Vagina (tissue), 2 donors: ENCODE measurements at regions not wholly inside any gene's neighbourhood (a gene's known extent, or its start where the extent isn't known, plus 50 kb on each side); places are given as distances from the start of the nearest gene placed in this dataset.

Source experiments
- POLR2AphosphoS5 ChIP-seq, 2 donors: sonication (generic); formaldehyde crosslinking; IDR thresholded peaks; one replicate each; pipeline ENCODE4 v1.9.0; 2017; ENCODE audit warnings: antibody characterized with exemption in 2 of 2, mild to moderate bottlenecking in 2 of 2, low read depth in 1 of 2; ENCODE audit not compliant: insufficient read depth in 1 of 2
- TF ChIP-seq, protein P1 (sequence below), 3 experiments: fragments of 450-650 bp in 2 of 3; fragments of 200-600 bp in 1 of 3; sonication (generic) in 1 of 3; IDR thresholded peaks; one replicate each; pipeline ENCODE4 v1.5.1; 2017 to 2019; ENCODE audit warnings: antibody characterized with exemption in 3 of 3, mild to moderate bottlenecking in 2 of 3, moderate library complexity in 2 of 3

- TF ChIP-seq, protein P1, sequence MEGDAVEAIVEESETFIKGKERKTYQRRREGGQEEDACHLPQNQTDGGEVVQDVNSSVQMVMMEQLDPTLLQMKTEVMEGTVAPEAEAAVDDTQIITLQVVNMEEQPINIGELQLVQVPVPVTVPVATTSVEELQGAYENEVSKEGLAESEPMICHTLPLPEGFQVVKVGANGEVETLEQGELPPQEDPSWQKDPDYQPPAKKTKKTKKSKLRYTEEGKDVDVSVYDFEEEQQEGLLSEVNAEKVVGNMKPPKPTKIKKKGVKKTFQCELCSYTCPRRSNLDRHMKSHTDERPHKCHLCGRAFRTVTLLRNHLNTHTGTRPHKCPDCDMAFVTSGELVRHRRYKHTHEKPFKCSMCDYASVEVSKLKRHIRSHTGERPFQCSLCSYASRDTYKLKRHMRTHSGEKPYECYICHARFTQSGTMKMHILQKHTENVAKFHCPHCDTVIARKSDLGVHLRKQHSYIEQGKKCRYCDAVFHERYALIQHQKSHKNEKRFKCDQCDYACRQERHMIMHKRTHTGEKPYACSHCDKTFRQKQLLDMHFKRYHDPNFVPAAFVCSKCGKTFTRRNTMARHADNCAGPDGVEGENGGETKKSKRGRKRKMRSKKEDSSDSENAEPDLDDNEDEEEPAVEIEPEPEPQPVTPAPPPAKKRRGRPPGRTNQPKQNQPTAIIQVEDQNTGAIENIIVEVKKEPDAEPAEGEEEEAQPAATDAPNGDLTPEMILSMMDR (IDR thresholded peaks at IDR 0.05): no peak
- no peak for TF ChIP-seq POLR2AphosphoS5 (IDR thresholded peaks at IDR 0.05; ENCODE audit: insufficient read depth in 1 of 2, low read depth in 1 of 2)
Observed at GRCh38 chr6:4434655-4435054, 299.3 kb upstream of the ECI2 start.
